Mucosa of descending colon (tissue), 3 donors: ENCODE measurements at regions not wholly inside any gene's neighbourhood (a gene's known extent, or its start where the extent isn't known, plus 50 kb on each side); places are given as distances from the start of the nearest gene placed in this dataset.
A peak's percentile ranks its signal among the peaks of the same experiment; 100 is the strongest.

Experiments
- ATAC-seq: fragments of 200-7000 bp; cut with Tn5 transposase; one replicate; pipeline ENCODE4 v1.9.1; 2020; ENCODE audit warnings: mild to moderate bottlenecking, moderate library complexity
- DNase-seq, 3 donors: peaks; one replicate each; pipeline ENCODE4 v3.0.0-alpha.2; 2020
- H3K36me3 ChIP-seq: fragments of 200-600 bp; one replicate; pipeline ENCODE4 v1.8.0; 2021; ENCODE audit warnings: low read depth, mild to moderate bottlenecking
- H3K4me1 ChIP-seq: fragments of 200-600 bp; one replicate; pipeline ENCODE4 v1.8.0; 2021; ENCODE audit warnings: low read depth, mild to moderate bottlenecking
- H3K4me3 ChIP-seq: fragments of 200-600 bp; one replicate; pipeline ENCODE4 v1.8.0; 2021; ENCODE audit warnings: mild to moderate bottlenecking
- H3K9me3 ChIP-seq: fragments of 200-600 bp; one replicate; pipeline ENCODE4 v1.8.0; 2021; ENCODE audit warnings: mild to moderate bottlenecking
- CTCF ChIP-seq: fragments of 200-600 bp; IDR thresholded peaks from one replicate; pipeline ENCODE4 v1.8.0; 2022; ENCODE audit warnings: antibody characterized with exemption, mild to moderate bottlenecking
- intact Hi-C, 2 donors: fragments of 100-400 bp; cut with DNase I in 1 of 2; cut with micrococcal nuclease in 1 of 2; formaldehyde crosslinking; loops; one replicate each; pipeline versions ENCODE4 v1.11.0 to v1.11.1; 2022; cut with DNase I, micrococcal nuclease
- donor health status: DM: no; HTN: no; CAD: no; lungs with moderate emphysema.
- donor health status: DM: no; HTN: no; CAD: no.
- donor health status: DM: no; HTN: yes; CAD: no.

DNA sequence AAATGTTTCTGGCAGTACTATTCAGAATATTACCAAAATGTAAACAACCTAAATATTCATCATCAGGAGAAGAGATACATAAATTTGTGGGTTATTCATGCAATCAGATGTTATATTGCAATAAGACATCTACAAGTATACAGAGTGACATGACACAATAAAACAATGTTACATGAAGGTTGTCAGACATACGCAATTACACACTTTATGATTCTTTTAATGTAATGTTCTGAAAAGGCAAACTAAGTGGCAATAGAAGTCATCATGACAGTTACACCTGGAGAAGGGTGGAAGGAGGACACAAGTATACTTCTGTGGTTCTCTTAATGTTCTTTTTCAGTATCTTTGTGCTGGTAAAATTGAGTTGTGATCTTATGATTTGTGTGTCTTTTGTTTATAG is 95.8 kb upstream of the PRR20A start:
- TF ChIP-seq CTCF = no peak
- H3K4me3 ChIP-seq = no peak overlapping the region
- no peaks in the 10 kb centered on the region for H3K36me3 ChIP-seq
- DNase-seq (no peak), ATAC-seq (peak; percentile 50)
- intact Hi-C loops = no loop called here
- peaks cover 11% of the 10 kb centered on the region for H3K4me1 ChIP-seq
- peaks cover 11% of the 10 kb centered on the region for H3K9me3 ChIP-seq

GRCh38 chr13:57045826-57046546 is 94.7 kb upstream of the PRR20A start:
- H3K9me3 ChIP-seq = peaks cover 13% of the 10 kb centered on the region
- DNase-seq (peak in 1 of 3 donors; percentile 51), ATAC-seq (peak; percentile 99)
- no peak for TF ChIP-seq CTCF
- H3K36me3 ChIP-seq = no peaks in the 10 kb centered on the region
- intact Hi-C loops = no loop called here
- H3K4me3 ChIP-seq = no peak overlapping the region
- peaks cover 11% of the 10 kb centered on the region for H3K4me1 ChIP-seq

DNA sequence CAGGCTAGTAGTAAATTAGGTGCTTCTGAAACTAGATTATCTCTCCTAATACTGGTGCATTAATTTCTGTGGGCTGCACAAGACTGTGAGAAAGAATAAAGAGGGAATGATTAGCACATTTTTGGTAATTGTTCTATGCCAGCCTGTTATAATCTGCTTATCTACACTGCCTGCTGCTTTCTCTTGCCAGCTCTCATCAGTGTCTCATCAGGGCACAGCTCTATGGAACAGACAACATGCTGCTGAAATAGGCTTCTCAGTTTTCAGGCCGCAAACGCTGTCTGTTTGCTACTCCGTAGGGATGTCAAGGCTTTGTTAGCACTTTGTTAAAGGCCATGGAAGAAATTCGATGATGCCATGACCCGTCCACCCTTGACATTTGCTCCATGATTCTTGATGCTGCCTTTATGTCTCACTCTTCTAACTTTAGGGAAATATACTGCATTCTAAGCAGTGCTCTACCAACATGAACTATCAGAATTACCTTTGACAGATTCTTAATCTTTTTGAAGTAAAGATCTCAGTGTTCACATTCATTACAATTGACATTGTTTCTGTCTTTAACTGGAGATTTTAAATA is 84.0 kb upstream of the PRR20A start:
- Histone ChIP-seq H3K4me3 (no peak overlapping the region), H3K9me3 (no peaks in the 10 kb centered on the region), H3K36me3 (no peaks in the 10 kb centered on the region), H3K4me1 (no peaks in the 10 kb centered on the region)
- ATAC-seq = no peak
- TF ChIP-seq CTCF = no peak
- intact Hi-C loops = no loop called here
- DNase-seq = no peak

DNA sequence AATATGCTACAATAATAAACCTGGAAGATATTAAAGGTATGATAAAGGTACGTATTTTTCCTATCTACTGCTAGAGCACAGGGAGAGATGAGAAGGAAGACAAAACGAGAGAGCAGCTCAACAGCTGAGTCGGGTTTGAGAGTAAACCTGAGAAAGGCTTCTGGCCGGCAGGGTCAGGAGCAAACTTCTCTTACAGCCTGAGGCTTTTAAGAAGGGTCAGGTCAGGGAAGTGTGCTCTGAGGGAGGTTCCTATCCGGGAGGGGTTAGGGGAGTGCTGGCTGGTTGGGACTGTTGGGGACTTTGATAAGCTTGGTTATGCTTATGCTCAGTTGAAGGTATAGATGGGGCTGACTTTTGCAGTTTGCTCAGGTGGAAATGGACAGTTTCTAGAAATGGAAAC is 77.7 kb upstream of the PRR20A start:
- Histone ChIP-seq H3K4me3 (no peak overlapping the region), H3K36me3 (no peaks in the 10 kb centered on the region), H3K4me1 (no peaks in the 10 kb centered on the region), H3K9me3 (no peaks in the 10 kb centered on the region)
- TF ChIP-seq CTCF = no peak
- ATAC-seq = no peak
- intact Hi-C loops = no loop called here
- DNase-seq = no peak

GRCh38 chr13:57073983-57074382 is 66.7 kb upstream of the PRR20A start:
- Histone ChIP-seq H3K4me3 (no peak overlapping the region), H3K36me3 (no peaks in the 10 kb centered on the region), H3K4me1 (no peaks in the 10 kb centered on the region), H3K9me3 (no peaks in the 10 kb centered on the region)
- no peak for DNase-seq
- intact Hi-C loops = no loop called here
- no peak for TF ChIP-seq CTCF
- no peak for ATAC-seq
